ENCODE measurements at regions not wholly inside any gene's neighbourhood (a gene's known extent, or its start where the extent isn't known, plus 50 kb on each side); places are given as distances from the start of the nearest gene placed in this dataset.
"Not testable (repeated sequence)": the region's sequence is repeated elsewhere in the genome, so short reads cannot be mapped to it uniquely, and the experiment has no call there.

DNA sequence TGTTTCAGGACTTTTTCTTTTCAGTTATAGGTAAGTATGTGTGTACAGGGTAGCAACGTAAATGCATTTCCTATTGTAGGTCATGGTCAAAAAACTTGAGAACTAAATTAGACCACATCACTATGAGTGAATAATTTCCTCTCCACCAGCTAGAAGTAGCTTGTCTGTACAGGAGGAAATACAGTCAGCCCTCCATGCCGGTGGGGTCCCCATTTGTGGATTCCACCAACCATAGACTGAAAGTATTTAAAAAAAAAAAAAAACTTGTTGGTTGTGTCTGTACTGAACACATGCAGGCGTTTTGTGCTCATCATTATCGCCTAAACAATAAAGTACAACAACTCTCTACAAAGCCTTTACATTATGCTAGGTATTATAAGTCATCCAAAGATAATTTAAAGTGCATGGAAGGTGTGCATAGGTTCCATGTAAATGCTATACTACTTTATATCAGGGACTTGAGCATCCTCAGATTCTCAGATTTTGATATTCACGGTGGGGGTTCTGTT, 94.2 kb upstream of the NDUFV2 start:
- DNase-seq (ENCODE audit: low read depth, low spot score) = no peak
- no peak overlapping the region for H3K27ac ChIP-seq

- H3K27ac ChIP-seq = no peak overlapping the region
- no peak for DNase-seq (ENCODE audit: low read depth, low spot score)
These were observed 93.5 kb upstream of the NDUFV2 start for GRCh38 chr18:9008709-9009635.

DNA sequence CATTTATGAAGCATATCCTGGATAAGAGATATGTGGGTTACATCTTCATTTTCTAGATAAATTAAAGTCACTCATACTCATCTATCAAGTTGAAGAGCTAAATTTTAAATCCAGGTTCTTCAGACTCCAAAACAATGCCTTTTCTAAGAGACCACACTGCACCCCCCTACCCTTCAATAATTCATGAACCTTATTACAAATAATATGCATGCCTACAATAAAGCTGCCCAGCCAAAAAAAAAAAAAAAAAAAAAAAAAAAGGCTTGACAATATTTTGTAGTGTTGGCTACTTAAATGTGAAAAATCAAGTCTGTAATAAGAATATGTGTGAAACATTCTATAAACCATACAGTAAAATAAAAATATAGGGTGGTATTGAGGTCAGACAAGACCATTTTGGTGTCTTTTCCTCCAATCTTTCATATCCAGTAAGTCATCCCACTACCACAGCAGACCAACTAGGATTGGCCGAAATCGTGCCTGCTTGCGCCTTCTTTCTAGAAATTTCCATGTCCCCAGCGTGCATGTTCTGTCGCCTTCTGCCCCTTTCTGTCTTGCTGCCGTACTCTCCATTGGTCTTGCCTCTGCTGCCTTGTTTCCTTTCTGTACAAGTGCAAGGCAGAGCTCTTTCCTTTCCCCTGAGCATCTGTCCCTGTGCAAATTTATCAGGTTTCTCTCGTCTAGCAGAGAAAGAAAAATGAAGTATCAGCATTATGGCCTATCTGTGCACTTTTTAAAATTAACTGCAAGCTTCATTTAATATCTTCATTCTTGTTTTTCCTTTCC, 92.6 kb upstream of the NDUFV2 start:
- no peak overlapping the region for H3K27ac ChIP-seq
- DNase-seq (ENCODE audit: low read depth, low spot score) = no peak

GRCh38 chr18:9011431-9011830, 91.1 kb upstream of the NDUFV2 start:
- H3K27ac ChIP-seq = no peak overlapping the region
- DNase-seq (ENCODE audit: low read depth, low spot score) = no peak

GRCh38 chr18:9013926-9014373, 88.5 kb upstream of the NDUFV2 start:
- H3K27ac ChIP-seq = no peak overlapping the region

GRCh38 chr18:9015689-9016088, 86.8 kb upstream of the NDUFV2 start:
- DNase-seq (ENCODE audit: low read depth, low spot score) = no peak
- no peak overlapping the region for H3K27ac ChIP-seq

More at GRCh38 chr18:9013926-9014373, 88.5 kb upstream of the NDUFV2 start:
- no peak for DNase-seq (ENCODE audit: low read depth, low spot score)

DNA sequence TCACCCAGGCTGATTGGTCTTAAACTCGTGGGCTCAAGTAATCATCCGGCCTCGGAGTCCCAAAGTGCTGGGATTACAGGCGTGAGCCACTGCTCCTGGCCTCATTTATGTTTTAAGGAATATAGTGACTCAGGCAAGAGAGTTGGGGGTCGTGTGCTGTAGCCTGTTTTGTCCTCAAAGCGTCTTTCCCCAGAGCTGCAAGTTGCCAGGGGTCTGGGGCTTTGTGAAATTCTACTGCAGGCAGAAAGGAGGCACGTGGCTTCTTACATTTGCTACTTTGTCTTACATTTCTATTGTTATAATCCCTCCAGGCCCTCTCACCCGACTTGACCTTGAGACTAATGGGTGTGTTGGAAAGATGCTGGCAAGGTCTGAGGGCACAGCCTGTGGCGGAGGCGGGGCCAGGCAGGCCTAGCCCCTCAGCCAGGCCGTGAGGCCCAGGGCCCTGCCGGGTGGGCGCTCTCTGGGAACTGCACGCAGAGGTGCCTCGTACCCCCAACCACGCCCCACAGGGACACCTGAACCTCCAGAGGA, 85.8 kb upstream of the NDUFV2 start:
- DNase-seq (ENCODE audit: low read depth, low spot score) = no peak
- H3K27ac ChIP-seq = peak overlapping the region; percentile 86

GRCh38 chr18:9017167-9017904, 85.2 kb upstream of the NDUFV2 start:
- peak; percentile 65 for DNase-seq (ENCODE audit: low read depth, low spot score)
- peak overlapping the region; percentile 86 for H3K27ac ChIP-seq

- DNase-seq (ENCODE audit: low read depth, low spot score) = no peak
- peak overlapping the region; percentile 86 for H3K27ac ChIP-seq
These were observed 84.6 kb upstream of the NDUFV2 start for GRCh38 chr18:9017905-9018227.

GRCh38 chr18:9019135-9019534, 83.4 kb upstream of the NDUFV2 start:
- DNase-seq (ENCODE audit: low read depth, low spot score) = no peak
- H3K27ac ChIP-seq = no peak overlapping the region

- DNase-seq (ENCODE audit: low read depth, low spot score) = no peak
- no peak overlapping the region for H3K27ac ChIP-seq
These were observed 82.3 kb upstream of the NDUFV2 start for GRCh38 chr18:9020221-9020620.

DNA sequence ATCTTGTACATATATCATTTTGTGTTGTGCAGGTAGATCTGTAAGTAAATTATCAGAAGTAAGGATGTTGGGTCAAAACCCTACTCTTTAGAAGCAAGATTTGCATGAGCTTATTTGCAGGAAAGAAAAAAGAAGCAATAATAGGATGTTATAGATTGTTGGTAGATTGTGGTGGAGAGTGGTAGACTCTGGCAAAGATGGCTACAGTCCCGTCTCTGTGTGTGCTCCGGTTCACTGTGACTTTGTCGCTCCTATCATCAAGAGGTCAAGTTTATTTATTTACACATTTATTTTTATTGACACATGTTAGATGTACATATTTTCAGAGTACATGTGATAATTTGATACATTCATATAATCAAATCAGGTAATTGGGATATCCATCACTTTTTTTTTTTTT, 81.0 kb upstream of the NDUFV2 start:
- no peak for DNase-seq (ENCODE audit: low read depth, low spot score)
- H3K27ac ChIP-seq = no peak overlapping the region

DNA sequence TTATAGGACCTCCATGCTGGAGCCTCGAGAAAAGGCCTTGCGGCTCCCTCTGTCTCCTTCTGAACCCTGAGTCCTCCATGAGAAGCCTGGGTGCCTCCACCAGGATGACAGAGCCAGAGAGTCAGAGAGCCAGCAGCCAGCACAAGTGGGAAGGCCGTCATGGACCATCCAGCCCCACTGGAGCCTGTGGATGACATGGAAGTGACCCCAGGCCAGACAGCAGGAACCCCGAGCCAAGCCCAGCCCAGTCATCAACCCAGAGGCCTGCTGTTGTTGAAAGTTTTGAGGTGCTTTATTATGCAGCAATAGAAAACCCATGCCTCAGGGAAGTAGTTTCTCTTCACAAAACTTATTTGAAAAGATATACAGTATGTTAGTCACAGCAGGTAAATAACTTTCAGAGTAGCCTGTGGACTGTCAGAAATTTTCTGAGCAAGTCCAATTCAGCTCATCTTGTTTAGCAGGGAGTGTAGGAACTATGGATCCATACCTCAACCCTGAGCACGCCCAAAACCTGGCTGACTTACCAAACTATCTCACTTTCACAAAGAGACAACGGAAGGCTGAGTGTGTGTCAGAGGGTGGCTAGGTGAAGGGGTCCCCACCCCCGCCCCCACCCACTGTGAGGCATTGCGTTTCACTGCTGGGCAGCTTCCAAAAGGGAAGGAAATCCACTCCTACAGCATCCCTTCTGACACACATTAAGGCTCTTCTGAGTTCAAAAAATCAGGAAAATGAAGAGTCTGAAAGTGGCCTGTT, 79.9 kb upstream of the NDUFV2 start:
- no peak for DNase-seq (ENCODE audit: low read depth, low spot score)
- no peak overlapping the region for H3K27ac ChIP-seq

- H3K27ac ChIP-seq; DNase-seq (ENCODE audit: low read depth, low spot score): not testable (repeated sequence)
These were observed 78.4 kb upstream of the NDUFV2 start for GRCh38 chr18:9024031-9024646.

DNA sequence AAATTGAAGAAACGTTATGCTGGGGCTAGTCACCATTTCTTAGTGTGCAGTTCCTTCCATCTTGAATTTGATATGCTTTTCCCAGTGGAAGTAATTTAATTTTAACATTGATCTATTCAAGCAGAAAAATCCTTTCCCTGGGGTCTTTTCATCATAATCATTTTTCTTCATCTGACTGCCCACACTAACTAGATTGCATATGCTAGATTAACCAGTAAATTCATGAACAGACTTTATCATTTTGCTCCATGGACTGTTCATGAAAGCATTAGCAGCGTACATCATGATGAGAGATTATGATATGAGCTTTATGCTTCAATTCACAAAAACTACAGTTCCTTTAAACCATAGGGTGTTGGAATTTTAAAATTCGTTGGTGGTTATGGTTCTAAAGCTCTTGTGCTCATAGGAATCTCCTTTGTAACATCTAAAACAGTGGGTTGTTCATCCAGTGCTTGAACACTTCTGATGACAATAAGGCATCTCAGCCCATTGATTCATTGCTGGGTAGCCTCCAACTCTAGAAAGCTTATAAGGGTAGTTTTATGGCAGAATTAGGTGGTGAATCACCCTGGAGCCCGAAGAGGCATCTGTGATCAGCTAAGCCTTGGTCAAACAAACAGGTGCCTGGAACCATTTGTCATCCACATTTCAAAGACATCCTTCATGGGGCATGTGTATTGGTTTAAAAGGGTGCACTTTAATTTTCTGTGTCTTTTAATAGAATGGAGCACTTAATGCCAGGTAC, 77.2 kb upstream of the NDUFV2 start:
- no peak overlapping the region for H3K27ac ChIP-seq
- DNase-seq (ENCODE audit: low read depth, low spot score) = peak; percentile 59

DNA sequence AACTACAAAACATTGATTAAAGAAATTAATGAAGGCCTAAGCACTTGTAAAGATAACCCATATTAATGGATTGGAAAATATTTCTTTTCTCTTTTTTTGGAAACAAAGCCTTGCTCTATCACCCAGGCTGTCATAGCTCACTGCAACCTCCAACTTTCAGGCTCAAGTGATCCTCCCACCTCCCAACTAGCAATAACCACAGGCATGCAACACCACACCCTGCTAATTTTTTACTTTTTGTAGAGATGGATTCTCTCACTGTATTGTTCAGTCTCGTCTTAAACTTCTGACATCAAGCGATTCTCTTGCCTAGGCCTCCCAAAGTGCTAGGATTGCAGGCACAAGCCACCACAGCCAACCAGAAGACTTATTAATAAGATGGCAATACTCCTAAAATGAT, 73.4 kb upstream of the NDUFV2 start:
- DNase-seq (ENCODE audit: low read depth, low spot score) = no peak
- no peak overlapping the region for H3K27ac ChIP-seq

- DNase-seq (ENCODE audit: low read depth, low spot score) = no peak
- H3K27ac ChIP-seq = no peak overlapping the region
These were observed 70.0 kb upstream of the NDUFV2 start for GRCh38 chr18:9032519-9032918.

- no peak for DNase-seq (ENCODE audit: low read depth, low spot score)
- H3K27ac ChIP-seq = peak overlapping the region; percentile 51
These were observed 64.1 kb upstream of the NDUFV2 start for GRCh38 chr18:9038277-9038871.
